Liver (tissue), 8 donors: ENCODE measurements at regions not wholly inside any gene's neighbourhood (a gene's known extent, or its start where the extent isn't known, plus 50 kb on each side); places are given as distances from the start of the nearest gene placed in this dataset.

ENCODE experiments used
- DNase-seq: peaks from one replicate; pipeline ENCODE4 v3.0.0-alpha.2; 2017; ENCODE audit warnings: low spot score
- H3K27ac ChIP-seq, 2 donors: one replicate each; pipeline ENCODE4 v1.7.0; 2013; ENCODE audit warnings: inconsistent platforms in 2 of 2, low read length in 2 of 2, control low read depth in 1 of 2, low read depth in 1 of 2, mild to moderate bottlenecking in 1 of 2
- H3K27me3 ChIP-seq, 4 donors: one replicate each; pipeline versions ENCODE4 v1.6.1 to v1.7.0; 2013; ENCODE audit warnings: low read length in 3 of 4, inconsistent platforms in 1 of 4, mild to moderate bottlenecking in 1 of 4, moderate library complexity in 1 of 4; ENCODE audit not compliant: control insufficient read depth in 4 of 4, insufficient read depth in 4 of 4
- H3K36me3 ChIP-seq, 4 donors: one replicate each; pipeline versions ENCODE4 v1.6.1 to v1.7.0; 2013; ENCODE audit warnings: low read length in 3 of 4, mild to moderate bottlenecking in 3 of 4, low read depth in 1 of 4, moderate library complexity in 1 of 4; ENCODE audit not compliant: control insufficient read depth in 4 of 4, insufficient read depth in 3 of 4
- H3K4me1 ChIP-seq, 4 donors: one replicate each; pipeline versions ENCODE4 v1.6.1 to v1.7.0; 2013; ENCODE audit warnings: low read length in 3 of 4, mild to moderate bottlenecking in 3 of 4, moderate library complexity in 1 of 4; ENCODE audit not compliant: control insufficient read depth in 4 of 4, insufficient read depth in 4 of 4
- H3K4me3 ChIP-seq, 3 donors: one replicate each; pipeline versions ENCODE4 v1.6.1 to v1.7.0; 2013; ENCODE audit warnings: low read length in 3 of 3, control low read depth in 1 of 3, low read depth in 1 of 3, mild to moderate bottlenecking in 1 of 3
- H3K9ac ChIP-seq, 2 donors: one replicate each; pipeline ENCODE4 v1.7.0; 2013; ENCODE audit warnings: low read length in 2 of 2, mild to moderate bottlenecking in 2 of 2, moderate library complexity in 2 of 2, control low read depth in 1 of 2, low read depth in 1 of 2
- H3K9me3 ChIP-seq, 4 donors: one replicate each; pipeline versions ENCODE4 v1.6.1 to v1.7.0; 2013; ENCODE audit warnings: low read length in 3 of 4; ENCODE audit not compliant: control insufficient read depth in 4 of 4
- CTCF ChIP-seq: fragments of 150-350 bp; IDR thresholded peaks from 2 replicates; pipeline ENCODE4 v1.5.1; 2017; ENCODE audit warnings: improper control_type of control experiment, low read depth, low read length; ENCODE audit not compliant: missing input control
- EGR1 ChIP-seq, 2 donors: IDR thresholded peaks; 2 replicates each; pipeline ENCODE4 v1.6.1; 2016 to 2018; ENCODE audit warnings: antibody characterized with exemption in 2 of 2, low read depth in 2 of 2
- FOXA1 ChIP-seq: IDR thresholded peaks from 2 replicates; pipeline ENCODE4 v1.6.1; 2016; ENCODE audit warnings: antibody characterized with exemption
- FOXA2 ChIP-seq: IDR thresholded peaks from 2 replicates; pipeline ENCODE4 v1.6.1; 2016; ENCODE audit warnings: antibody characterized with exemption
- GABPA ChIP-seq, 2 donors: IDR thresholded peaks in 1 of 2; conservative IDR thresholded peaks in 1 of 2; 2 replicates each; pipeline ENCODE4 v1.6.1; 2016; ENCODE audit warnings: antibody characterized with exemption in 2 of 2, mild to moderate bottlenecking in 1 of 2, moderate library complexity in 1 of 2
- NR2F2 ChIP-seq: IDR thresholded peaks from 2 replicates; pipeline ENCODE4 v1.6.1; 2016; ENCODE audit warnings: antibody characterized with exemption
- RAD21 ChIP-seq, 2 donors: IDR thresholded peaks; 2 replicates each; pipeline ENCODE4 v1.6.1; 2016; ENCODE audit warnings: antibody characterized with exemption in 2 of 2, mild to moderate bottlenecking in 2 of 2
- REST ChIP-seq: IDR thresholded peaks from 2 replicates; pipeline ENCODE4 v1.6.1; 2016; ENCODE audit warnings: antibody characterized with exemption, mild to moderate bottlenecking
- RXRA ChIP-seq, 2 donors: IDR thresholded peaks; 2 replicates each; pipeline ENCODE4 v1.6.1; 2017 to 2018; ENCODE audit warnings: antibody characterized with exemption in 2 of 2, mild to moderate bottlenecking in 1 of 2
- SP1 ChIP-seq: IDR thresholded peaks from 2 replicates; pipeline ENCODE4 v1.6.1; 2018; ENCODE audit warnings: antibody characterized with exemption, mild to moderate bottlenecking
- YY1 ChIP-seq: IDR thresholded peaks from 2 replicates; pipeline ENCODE4 v1.6.1; 2016; ENCODE audit warnings: antibody characterized with exemption, mild to moderate bottlenecking
- WGBS: extraction: QIAGEN DNeasy Blood & Tissue Kit; methylation state at CpG from one replicate; pipeline ENCODE4 v1.1.7; 2013; 5-methylcytosine and 5-hydroxymethylcytosine counted together
- TF ChIP-seq, protein P1 (sequence below): IDR thresholded peaks from 2 replicates; pipeline ENCODE4 v1.6.1; 2016; ENCODE audit warnings: antibody characterized with exemption
- TF ChIP-seq, protein P2 (sequence below): IDR thresholded peaks from 2 replicates; pipeline ENCODE4 v1.6.1; 2016; ENCODE audit warnings: antibody characterized with exemption
- TF ChIP-seq, protein P3 (sequence below): IDR thresholded peaks from 2 replicates; pipeline ENCODE4 v1.6.1; 2016; ENCODE audit warnings: antibody characterized with exemption
- donor health status: healthy.
- donor health status: healthy.
- donor health status: healthy.
- donor health status: healthy.
- donor health status: healthy.

DNA sequence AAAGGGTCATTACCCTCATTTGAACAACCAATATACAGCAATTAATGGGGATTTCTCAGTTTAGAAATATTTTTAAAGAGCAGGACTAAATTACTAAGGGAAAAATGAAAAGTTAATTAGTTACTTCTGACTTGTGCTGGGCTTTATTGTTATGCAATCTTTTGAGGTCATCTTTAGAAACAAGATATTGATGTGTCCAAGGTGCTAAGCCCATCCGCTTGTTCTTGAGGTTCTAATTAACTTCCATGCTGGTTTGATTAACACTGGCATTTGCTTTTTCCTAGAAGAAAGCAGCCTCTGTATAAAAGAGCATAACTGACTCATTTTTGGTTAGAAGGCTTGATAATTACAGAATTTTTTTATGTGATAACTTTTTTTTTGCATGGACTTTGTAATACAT is 256.5 kb upstream of the AGTR1 start:
- Histone ChIP-seq H3K27ac (no peak overlapping the region), H3K4me1 (peaks cover 0 to 4% (median 2%) of the 10 kb centered on the region in 4 donors), H3K36me3 (no peaks in the 10 kb centered on the region), H3K9ac (no peak overlapping the region), H3K9me3 (no peaks in the 10 kb centered on the region), H3K4me3 (no peak overlapping the region), H3K27me3 (no peaks in the 10 kb centered on the region)
- TF ChIP-seq REST (no peak), GABPA (IDR thresholded peaks at IDR 0.05 in 1 of 2, conservative IDR thresholded peaks at IDR 0.05 in 1 of 2) (no peak), NR2F2 (no peak), EGR1 (IDR thresholded peaks at IDR 0.05; ENCODE audit: low read depth in 2 of 2) (no peak)
- TF ChIP-seq, protein P1, sequence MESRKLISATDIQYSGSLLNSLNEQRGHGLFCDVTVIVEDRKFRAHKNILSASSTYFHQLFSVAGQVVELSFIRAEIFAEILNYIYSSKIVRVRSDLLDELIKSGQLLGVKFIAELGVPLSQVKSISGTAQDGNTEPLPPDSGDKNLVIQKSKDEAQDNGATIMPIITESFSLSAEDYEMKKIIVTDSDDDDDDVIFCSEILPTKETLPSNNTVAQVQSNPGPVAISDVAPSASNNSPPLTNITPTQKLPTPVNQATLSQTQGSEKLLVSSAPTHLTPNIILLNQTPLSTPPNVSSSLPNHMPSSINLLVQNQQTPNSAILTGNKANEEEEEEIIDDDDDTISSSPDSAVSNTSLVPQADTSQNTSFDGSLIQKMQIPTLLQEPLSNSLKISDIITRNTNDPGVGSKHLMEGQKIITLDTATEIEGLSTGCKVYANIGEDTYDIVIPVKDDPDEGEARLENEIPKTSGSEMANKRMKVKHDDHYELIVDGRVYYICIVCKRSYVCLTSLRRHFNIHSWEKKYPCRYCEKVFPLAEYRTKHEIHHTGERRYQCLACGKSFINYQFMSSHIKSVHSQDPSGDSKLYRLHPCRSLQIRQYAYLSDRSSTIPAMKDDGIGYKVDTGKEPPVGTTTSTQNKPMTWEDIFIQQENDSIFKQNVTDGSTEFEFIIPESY = no peak
- TF ChIP-seq, protein P2, sequence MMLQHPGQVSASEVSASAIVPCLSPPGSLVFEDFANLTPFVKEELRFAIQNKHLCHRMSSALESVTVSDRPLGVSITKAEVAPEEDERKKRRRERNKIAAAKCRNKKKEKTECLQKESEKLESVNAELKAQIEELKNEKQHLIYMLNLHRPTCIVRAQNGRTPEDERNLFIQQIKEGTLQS = no peak
- 44% methylated on average over 1 of the region's 1 CpG for WGBS
- DNase-seq = no peak

DNA sequence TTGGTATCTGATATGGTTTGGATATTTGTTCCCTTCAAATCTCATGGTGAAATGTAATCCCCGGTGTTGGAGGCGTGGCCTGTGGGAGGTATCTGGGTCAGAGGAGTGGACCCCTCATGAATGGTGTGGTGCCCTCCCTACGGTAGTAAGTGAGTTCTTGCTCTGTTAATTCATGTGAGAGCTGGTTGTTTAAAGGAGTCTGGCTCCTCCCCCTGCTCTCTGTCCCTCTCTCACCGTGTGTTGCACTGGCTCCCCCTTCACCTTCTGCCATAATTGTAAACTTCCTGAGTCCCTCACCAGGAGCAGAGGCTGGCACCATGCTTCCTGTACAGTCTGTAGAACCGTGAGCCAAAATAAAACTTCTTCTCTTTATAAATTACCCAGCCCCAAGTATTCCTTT is 246.9 kb upstream of the AGTR1 start:
- H3K4me3 ChIP-seq = no peak overlapping the region
- TF ChIP-seq, protein P1 = no peak
- no peak for TF ChIP-seq FOXA1
- TF ChIP-seq CTCF = no peak
- no peak for TF ChIP-seq RAD21 (IDR thresholded peaks at IDR 0.05)
- TF ChIP-seq, protein P3, sequence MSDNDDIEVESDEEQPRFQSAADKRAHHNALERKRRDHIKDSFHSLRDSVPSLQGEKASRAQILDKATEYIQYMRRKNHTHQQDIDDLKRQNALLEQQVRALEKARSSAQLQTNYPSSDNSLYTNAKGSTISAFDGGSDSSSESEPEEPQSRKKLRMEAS = no peak
- TF ChIP-seq SP1 = no peak
- TF ChIP-seq RXRA (IDR thresholded peaks at IDR 0.05) = no peak
- TF ChIP-seq NR2F2 = no peak
- no peak for TF ChIP-seq GABPA (IDR thresholded peaks at IDR 0.05 in 1 of 2, conservative IDR thresholded peaks at IDR 0.05 in 1 of 2)
- no peak for TF ChIP-seq FOXA2
- no peak for TF ChIP-seq YY1
- H3K27ac ChIP-seq = no peak overlapping the region
- no peak for DNase-seq
- no peaks in the 10 kb centered on the region for H3K36me3 ChIP-seq
- H3K9ac ChIP-seq = no peak overlapping the region
- no peaks in the 10 kb centered on the region for H3K4me1 ChIP-seq
- WGBS = 61% methylated on average over 5 of the region's 5 CpGs
- no peaks in the 10 kb centered on the region for H3K27me3 ChIP-seq
- H3K9me3 ChIP-seq = no peaks in the 10 kb centered on the region
